Erythroblast (primary cell): ENCODE measurements at regions not wholly inside any gene's neighbourhood (a gene's known extent, or its start where the extent isn't known, plus 50 kb on each side); places are given as distances from the start of the nearest gene placed in this dataset.
"Not testable (repeated sequence)": the region's sequence is repeated elsewhere in the genome, so short reads cannot be mapped to it uniquely, and the experiment has no call there.

Source experiments
- DNase-seq, 2 experiments: peaks; one replicate each; lab custom pipeline; 2025; lab: John Stamatoyannopoulos, UW
- GATA1 ChIP-seq: IDR thresholded peaks from 2 replicates; pipeline ENCODE4 v1.6.1; 2011; ENCODE audit warnings: low read depth, mild to moderate bottlenecking, control low read depth, low read length, moderate library complexity
- POLR2A ChIP-seq: IDR thresholded peaks from 2 replicates; pipeline ENCODE4 v1.6.1; 2011; ENCODE audit warnings: mild to moderate bottlenecking, low read length

- no peak for DNase-seq
- TF ChIP-seq GATA1 (no peak), POLR2A (no peak)
Measured at GRCh38 chr9:81002906-81003305, 686.4 kb downstream of the TLE1 start.

GRCh38 chr9:81002242-81002641 lies 687.1 kb downstream of the TLE1 start:
- no peak for DNase-seq
- TF ChIP-seq GATA1 (no peak), POLR2A (no peak)

- no peak for TF ChIP-seq GATA1
- TF ChIP-seq POLR2A = no peak
- DNase-seq = no peak
Measured at GRCh38 chr9:80995759-80996158, 693.6 kb downstream of the TLE1 start.

GRCh38 chr9:80994892-80995291 lies 694.5 kb downstream of the TLE1 start:
- no peak for TF ChIP-seq POLR2A
- DNase-seq = no peak

GRCh38 chr9:80985595-80985994 lies 703.8 kb downstream of the TLE1 start:
- not testable (repeated sequence) for DNase-seq

DNA sequence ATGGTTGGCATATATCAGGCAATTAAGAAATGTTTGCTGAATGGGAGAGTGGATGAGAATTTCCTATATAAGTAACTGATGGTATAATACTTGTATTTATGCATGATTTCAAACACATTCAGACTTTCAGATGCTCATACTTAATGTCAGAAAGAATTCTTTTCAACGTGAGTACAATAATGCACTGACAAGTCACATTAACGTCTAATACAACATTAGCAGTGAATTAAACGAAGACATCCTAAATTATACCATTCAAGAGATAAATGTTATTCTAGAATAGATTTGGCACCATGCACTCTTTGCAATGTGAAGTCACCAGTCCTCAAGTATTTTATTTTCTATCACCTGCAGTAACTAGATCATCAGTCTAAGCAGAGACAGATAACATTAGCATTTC lies 712.9 kb downstream of the TLE1 start:
- TF ChIP-seq POLR2A (no peak), GATA1 (no peak)
- DNase-seq = no peak

- not testable (repeated sequence) for DNase-seq
Measured at GRCh38 chr9:80970377-80970776, 719.0 kb downstream of the TLE1 start.

- TF ChIP-seq GATA1 (no peak), POLR2A (no peak)
- no peak for DNase-seq
Measured at GRCh38 chr9:80968611-80969010, 720.7 kb downstream of the TLE1 start.

GRCh38 chr9:80964914-80965313 lies 724.4 kb downstream of the TLE1 start:
- no peak for DNase-seq
- TF ChIP-seq POLR2A (no peak), GATA1 (no peak)

GRCh38 chr9:80964374-80964773 lies 725.0 kb downstream of the TLE1 start:
- DNase-seq = no peak
- no peak for TF ChIP-seq GATA1
- TF ChIP-seq POLR2A = no peak

DNA sequence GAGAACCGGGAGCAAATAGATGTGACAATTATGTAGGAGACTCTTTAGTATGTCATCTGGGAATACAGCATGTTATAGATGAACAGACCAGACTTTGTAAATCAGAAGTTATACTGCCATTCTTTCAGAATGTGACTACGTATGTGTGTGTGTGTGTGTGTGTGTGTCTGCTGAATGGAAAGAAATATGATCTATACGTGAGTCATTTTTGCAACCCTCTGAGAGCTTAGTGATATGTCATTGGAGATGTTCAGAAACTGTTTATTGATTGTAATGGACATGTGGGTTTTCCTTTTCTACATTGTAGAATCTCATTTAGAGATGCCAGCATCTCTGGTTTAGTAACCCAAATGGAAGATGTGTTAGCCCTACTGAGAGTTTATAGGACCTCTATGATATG lies 731.5 kb downstream of the TLE1 start:
- DNase-seq = no peak
- no peak for TF ChIP-seq GATA1
- TF ChIP-seq POLR2A = no peak

DNA sequence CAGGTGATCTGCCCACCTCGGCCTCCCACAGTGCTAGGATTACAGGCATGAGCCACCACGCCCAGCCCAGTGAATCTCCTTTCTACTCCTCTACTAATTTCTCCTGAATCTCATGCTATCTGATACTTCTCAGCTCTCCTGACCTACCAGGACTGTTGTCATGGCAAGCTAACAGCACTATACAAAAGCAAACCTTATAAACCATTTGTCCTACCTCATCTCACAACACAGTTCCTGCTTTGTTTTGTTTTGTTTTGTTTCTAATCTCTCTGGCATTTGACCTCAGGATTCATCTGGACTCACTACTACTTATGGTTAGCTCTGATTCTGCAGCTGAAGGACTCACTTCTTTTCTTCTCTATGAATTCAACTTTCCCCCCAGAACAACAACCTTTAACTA lies 734.8 kb downstream of the TLE1 start:
- DNase-seq = no peak
- TF ChIP-seq POLR2A = no peak
- TF ChIP-seq GATA1 = no peak

GRCh38 chr9:80952363-80952922 lies 736.9 kb downstream of the TLE1 start:
- TF ChIP-seq POLR2A = no peak
- no peak for TF ChIP-seq GATA1
- no peak for DNase-seq

- TF ChIP-seq POLR2A (no peak), GATA1 (no peak)
- DNase-seq = no peak
Measured at GRCh38 chr9:80951675-80952074, 737.7 kb downstream of the TLE1 start.

- TF ChIP-seq POLR2A (no peak), GATA1 (no peak)
- DNase-seq = no peak
Measured at GRCh38 chr9:80948876-80949275, 740.5 kb downstream of the TLE1 start.

- TF ChIP-seq POLR2A (no peak), GATA1 (no peak)
Measured at GRCh38 chr9:80948066-80948465, 741.3 kb downstream of the TLE1 start.

More at GRCh38 chr9:80948066-80948465, 741.3 kb downstream of the TLE1 start:
- no peak for DNase-seq
